BLaER1 (cell line): ENCODE measurements at regions not wholly inside any gene's neighbourhood (a gene's known extent, or its start where the extent isn't known, plus 50 kb on each side); places are given as distances from the start of the nearest gene placed in this dataset.
"Not testable (repeated sequence)": the region's sequence is repeated elsewhere in the genome, so short reads cannot be mapped to it uniquely, and the experiment has no call there.

Source experiments
- H3K27ac ChIP-seq: shearing (Covaris generic); formaldehyde crosslinking; 2 replicates; pipeline ENCODE4 v1.8.1; 2022
- H3K27me3 ChIP-seq: shearing (Covaris generic); formaldehyde crosslinking; 2 replicates; pipeline ENCODE4 v1.8.1; 2022
- H3K36me3 ChIP-seq: shearing (Covaris generic); formaldehyde crosslinking; 2 replicates; pipeline ENCODE4 v1.8.1; 2022
- H3K4me1 ChIP-seq: shearing (Covaris generic); formaldehyde crosslinking; 2 replicates; pipeline ENCODE4 v1.8.1; 2022
- H3K4me2 ChIP-seq: shearing (Covaris generic); formaldehyde crosslinking; 2 replicates; pipeline ENCODE4 v1.8.1; 2022
- H3K4me3 ChIP-seq: shearing (Covaris generic); formaldehyde crosslinking; 2 replicates; pipeline ENCODE4 v1.8.1; 2022
- H3K9ac ChIP-seq: shearing (Covaris generic); formaldehyde crosslinking; 2 replicates; pipeline ENCODE4 v1.8.1; 2022
- H3K9me3 ChIP-seq: shearing (Covaris generic); formaldehyde crosslinking; 2 replicates; pipeline ENCODE4 v1.8.1; 2022
- H4K20me1 ChIP-seq: shearing (Covaris generic); formaldehyde crosslinking; 2 replicates; pipeline ENCODE4 v1.8.1; 2022
- Cebpa-rat ChIP-seq: shearing (Covaris generic); IDR thresholded peaks from 2 replicates; pipeline ENCODE4 v1.8.1; 2022

DNA sequence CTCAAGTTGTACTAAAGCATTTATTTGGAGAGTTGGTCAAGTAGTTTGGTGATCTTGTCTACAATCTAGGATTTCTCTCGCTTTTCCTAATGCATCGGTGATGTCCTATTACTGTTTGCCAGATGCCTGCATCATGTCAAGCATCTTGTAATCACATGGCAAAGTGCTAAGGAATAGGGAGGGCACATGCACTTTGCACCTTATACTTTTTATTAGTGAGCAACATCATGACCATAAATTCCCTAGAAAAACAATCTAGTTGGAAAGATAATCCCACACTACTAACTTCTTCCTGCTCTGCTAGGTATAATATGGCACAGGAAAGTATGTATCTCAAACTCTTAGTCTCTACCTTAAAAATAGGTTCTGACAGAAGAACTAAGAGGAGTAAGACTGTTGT is 894.3 kb upstream of the SLITRK1 start:
- H4K20me1 ChIP-seq = no peaks in the 10 kb centered on the region
- no peaks in the 10 kb centered on the region for H3K27me3 ChIP-seq
- H3K4me3 ChIP-seq = no peak overlapping the region
- H3K9me3 ChIP-seq = no peaks in the 10 kb centered on the region
- no peaks in the 10 kb centered on the region for H3K4me1 ChIP-seq
- no peak overlapping the region for H3K27ac ChIP-seq
- H3K4me2 ChIP-seq = no peak overlapping the region
- H3K9ac ChIP-seq = no peak overlapping the region
- no peak for TF ChIP-seq Cebpa-rat
- no peaks in the 10 kb centered on the region for H3K36me3 ChIP-seq

- H3K4me3 ChIP-seq, H3K36me3 ChIP-seq, H3K9me3 ChIP-seq, H3K9ac ChIP-seq, H3K4me1 ChIP-seq, H3K27ac ChIP-seq, H4K20me1 ChIP-seq, H3K4me2 ChIP-seq, H3K27me3 ChIP-seq: not testable (repeated sequence)
Measured at GRCh38 chr13:84775920-84776319, 893.6 kb upstream of the SLITRK1 start.

- Histone ChIP-seq H3K9ac (no peak overlapping the region), H3K9me3 (no peaks in the 10 kb centered on the region), H3K27me3 (no peaks in the 10 kb centered on the region), H4K20me1 (no peaks in the 10 kb centered on the region), H3K4me3 (no peak overlapping the region), H3K27ac (no peak overlapping the region), H3K4me2 (no peak overlapping the region), H3K36me3 (no peaks in the 10 kb centered on the region), H3K4me1 (no peaks in the 10 kb centered on the region)
- TF ChIP-seq Cebpa-rat = no peak
Measured at GRCh38 chr13:84774111-84774510, 891.8 kb upstream of the SLITRK1 start.

GRCh38 chr13:84760956-84761355 is 878.7 kb upstream of the SLITRK1 start:
- H3K36me3 ChIP-seq = no peaks in the 10 kb centered on the region
- no peak overlapping the region for H3K4me2 ChIP-seq
- no peak overlapping the region for H3K27ac ChIP-seq
- H3K9ac ChIP-seq = no peak overlapping the region
- H3K4me3 ChIP-seq = no peak overlapping the region
- no peaks in the 10 kb centered on the region for H4K20me1 ChIP-seq
- no peaks in the 10 kb centered on the region; the same call in 1 of the 2 replicates for H3K4me1 ChIP-seq
- no peak for TF ChIP-seq Cebpa-rat
- no peaks in the 10 kb centered on the region for H3K27me3 ChIP-seq
- no peaks in the 10 kb centered on the region for H3K9me3 ChIP-seq

DNA sequence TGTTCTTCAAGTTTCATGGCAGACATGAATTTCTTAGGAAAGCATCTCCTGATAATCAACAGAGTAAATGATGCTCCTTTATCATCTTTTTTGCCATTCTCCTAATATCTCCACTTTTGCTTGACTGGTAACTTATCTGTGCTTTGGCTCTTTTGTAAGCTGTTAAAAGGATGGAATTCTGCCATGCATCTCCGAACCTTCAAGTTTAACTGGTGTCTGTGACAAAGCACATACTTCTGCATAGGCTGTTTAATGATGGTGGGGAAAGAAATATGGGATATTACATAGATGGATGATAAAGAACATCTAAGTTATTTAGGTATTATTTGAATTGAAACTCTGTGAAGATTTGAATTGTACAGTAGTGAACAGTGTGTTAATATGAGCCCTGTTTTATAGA is 866.9 kb upstream of the SLITRK1 start:
- no peak for TF ChIP-seq Cebpa-rat
- H3K27me3 ChIP-seq = no peaks in the 10 kb centered on the region

GRCh38 chr13:84745051-84745551 is 862.8 kb upstream of the SLITRK1 start:
- Histone ChIP-seq H4K20me1 (no peaks in the 10 kb centered on the region), H3K4me2 (no peak overlapping the region), H3K27me3 (no peaks in the 10 kb centered on the region), H3K4me3 (no peak overlapping the region), H3K9me3 (no peaks in the 10 kb centered on the region), H3K9ac (no peak overlapping the region), H3K4me1 (no peaks in the 10 kb centered on the region), H3K36me3 (no peaks in the 10 kb centered on the region), H3K27ac (no peak overlapping the region)
- no peak for TF ChIP-seq Cebpa-rat

More for the DNA sequence above, 866.9 kb upstream of the SLITRK1 start:
- H3K36me3 ChIP-seq = no peaks in the 10 kb centered on the region
- H3K4me3 ChIP-seq = no peak overlapping the region
- H3K27ac ChIP-seq = no peak overlapping the region
- no peak overlapping the region for H3K9ac ChIP-seq
- no peaks in the 10 kb centered on the region for H3K9me3 ChIP-seq
- H3K4me1 ChIP-seq = no peaks in the 10 kb centered on the region
- H4K20me1 ChIP-seq = no peaks in the 10 kb centered on the region
- H3K4me2 ChIP-seq = no peak overlapping the region

GRCh38 chr13:84744203-84744602 is 861.9 kb upstream of the SLITRK1 start:
- TF ChIP-seq Cebpa-rat = no peak
- no peaks in the 10 kb centered on the region for H3K27me3 ChIP-seq
- H4K20me1 ChIP-seq = no peaks in the 10 kb centered on the region
- no peaks in the 10 kb centered on the region for H3K9me3 ChIP-seq
- H3K9ac ChIP-seq = no peak overlapping the region
- no peaks in the 10 kb centered on the region for H3K36me3 ChIP-seq
- H3K4me3 ChIP-seq = no peak overlapping the region
- no peaks in the 10 kb centered on the region for H3K4me1 ChIP-seq
- no peak overlapping the region for H3K4me2 ChIP-seq
- H3K27ac ChIP-seq = no peak overlapping the region

DNA sequence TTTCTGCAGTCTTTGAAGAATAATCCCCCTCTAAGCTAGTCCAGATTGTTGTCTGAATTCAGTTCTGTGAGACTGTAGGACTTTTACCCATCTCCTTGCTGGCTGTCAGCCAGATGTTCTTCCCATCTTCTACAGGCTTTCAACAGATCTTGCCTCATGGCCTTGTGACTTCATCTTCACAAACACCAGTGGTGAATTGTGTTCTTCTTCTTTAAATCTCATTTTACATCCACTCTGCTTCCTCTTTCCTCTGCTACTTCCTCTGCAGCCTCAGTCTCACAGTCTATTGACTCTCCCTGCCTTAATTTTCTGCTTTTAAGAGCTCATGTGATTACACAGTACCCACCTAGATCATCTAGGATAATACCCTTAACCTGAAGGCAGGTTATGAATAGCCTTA is 859.0 kb upstream of the SLITRK1 start:
- Histone ChIP-seq H3K4me1 (no peaks in the 10 kb centered on the region), H3K4me2 (no peak overlapping the region), H4K20me1 (no peaks in the 10 kb centered on the region), H3K27ac (no peak overlapping the region), H3K9ac (no peak overlapping the region), H3K9me3 (no peaks in the 10 kb centered on the region), H3K27me3 (no peaks in the 10 kb centered on the region), H3K36me3 (no peaks in the 10 kb centered on the region), H3K4me3 (no peak overlapping the region)
- TF ChIP-seq Cebpa-rat = no peak

DNA sequence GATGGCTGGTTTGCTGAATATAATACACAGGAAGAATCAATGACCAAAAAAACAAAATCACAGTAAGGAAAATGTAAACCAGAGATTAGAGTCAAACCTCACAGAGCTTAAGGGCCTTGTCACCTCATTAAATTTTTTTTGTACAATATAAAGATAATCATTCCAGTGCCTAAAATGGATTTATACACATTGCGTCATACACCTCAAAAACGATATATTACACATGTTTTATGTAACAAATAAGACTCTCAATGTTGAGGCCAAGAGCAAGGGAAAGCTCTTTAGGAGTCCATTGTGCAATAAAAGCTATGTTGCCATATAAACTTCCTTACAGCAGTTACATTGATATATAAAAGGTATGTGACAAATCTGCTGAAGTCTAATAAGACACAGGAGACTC is 856.7 kb upstream of the SLITRK1 start:
- Histone ChIP-seq H3K4me3 (no peak overlapping the region), H3K9me3 (no peaks in the 10 kb centered on the region), H4K20me1 (no peaks in the 10 kb centered on the region), H3K36me3 (no peaks in the 10 kb centered on the region), H3K9ac (no peak overlapping the region), H3K4me1 (no peaks in the 10 kb centered on the region), H3K27ac (no peak overlapping the region), H3K27me3 (no peaks in the 10 kb centered on the region), H3K4me2 (no peak overlapping the region)
- no peak; the same call in 1 of the 2 replicates for TF ChIP-seq Cebpa-rat

- Histone ChIP-seq H3K27me3 (no peaks in the 10 kb centered on the region), H3K27ac (no peak overlapping the region), H4K20me1 (no peaks in the 10 kb centered on the region), H3K4me2 (no peak overlapping the region), H3K9ac (no peak overlapping the region), H3K36me3 (no peaks in the 10 kb centered on the region), H3K4me1 (no peaks in the 10 kb centered on the region), H3K4me3 (no peak overlapping the region), H3K9me3 (no peaks in the 10 kb centered on the region)
- no peak for TF ChIP-seq Cebpa-rat
Measured at GRCh38 chr13:84737661-84738060, 855.4 kb upstream of the SLITRK1 start.

GRCh38 chr13:84730376-84730775 is 848.1 kb upstream of the SLITRK1 start:
- no peak overlapping the region for H3K9ac ChIP-seq
- no peaks in the 10 kb centered on the region for H3K27me3 ChIP-seq
- no peaks in the 10 kb centered on the region for H3K36me3 ChIP-seq
- no peaks in the 10 kb centered on the region for H3K4me1 ChIP-seq
- H3K4me3 ChIP-seq = no peak overlapping the region
- H3K4me2 ChIP-seq = no peak overlapping the region
- no peak overlapping the region for H3K27ac ChIP-seq
- H4K20me1 ChIP-seq = no peaks in the 10 kb centered on the region
- no peaks in the 10 kb centered on the region for H3K9me3 ChIP-seq
- TF ChIP-seq Cebpa-rat = no peak
